ENCODE measurements at regions not wholly inside any gene's neighbourhood (a gene's known extent, or its start where the extent isn't known, plus 50 kb on each side); places are given as distances from the start of the nearest gene placed in this dataset.
A peak's percentile ranks its signal among the peaks of the same experiment; 100 is the strongest.

- DNase-seq (ENCODE audit: low spot score): no peak
- no peak for TF ChIP-seq CTCF (IDR thresholded peaks at IDR 0.05; ENCODE audit: borderline replicate concordance, control extremely low read depth, extremely low read depth, insufficient read depth, missing control alignments)
- in situ Hi-C loops (cut with MboI; ENCODE audit: low sequenced_read_pairs, unreplicated experiment): no loop called here
Measured at GRCh38 chr1:106984801-106985200, 71.7 kb upstream of the PRMT6 start.

GRCh38 chr1:106986603-106987002, 69.9 kb upstream of the PRMT6 start:
- TF ChIP-seq CTCF (IDR thresholded peaks at IDR 0.05; ENCODE audit: borderline replicate concordance, control extremely low read depth, extremely low read depth, insufficient read depth, missing control alignments): no peak
- DNase-seq (ENCODE audit: low spot score): no peak
- in situ Hi-C loops (cut with MboI; ENCODE audit: low sequenced_read_pairs, unreplicated experiment): no loop called here

GRCh38 chr1:106995970-106996369, 60.5 kb upstream of the PRMT6 start:
- no peak for TF ChIP-seq CTCF (IDR thresholded peaks at IDR 0.05; ENCODE audit: borderline replicate concordance, control extremely low read depth, extremely low read depth, insufficient read depth, missing control alignments)
- in situ Hi-C loops (cut with MboI; ENCODE audit: low sequenced_read_pairs, unreplicated experiment): no loop called here
- DNase-seq (ENCODE audit: low spot score): peak; percentile 40

- no peak for TF ChIP-seq CTCF (IDR thresholded peaks at IDR 0.05; ENCODE audit: borderline replicate concordance, control extremely low read depth, extremely low read depth, insufficient read depth, missing control alignments)
- in situ Hi-C loops (cut with MboI; ENCODE audit: low sequenced_read_pairs, unreplicated experiment): no loop called here
Measured at GRCh38 chr1:106998431-106999002, 58.0 kb upstream of the PRMT6 start.

GRCh38 chr1:107000902-107001301, 55.6 kb upstream of the PRMT6 start:
- DNase-seq (ENCODE audit: low spot score): no peak
- no peak for TF ChIP-seq CTCF (IDR thresholded peaks at IDR 0.05; ENCODE audit: borderline replicate concordance, control extremely low read depth, extremely low read depth, insufficient read depth, missing control alignments)
- in situ Hi-C loops (cut with MboI; ENCODE audit: low sequenced_read_pairs, unreplicated experiment): no loop called here

More at GRCh38 chr1:106998431-106999002, 58.0 kb upstream of the PRMT6 start:
- no peak for DNase-seq (ENCODE audit: low spot score)

- in situ Hi-C loops (cut with MboI; ENCODE audit: low sequenced_read_pairs, unreplicated experiment): no loop called here
- TF ChIP-seq CTCF (IDR thresholded peaks at IDR 0.05; ENCODE audit: borderline replicate concordance, control extremely low read depth, extremely low read depth, insufficient read depth, missing control alignments): no peak
- no peak for DNase-seq (ENCODE audit: low spot score)
Measured at GRCh38 chr1:107003972-107004371, 52.5 kb upstream of the PRMT6 start.

Data from GM13976 (cell line).